ENCODE measurements at regions not wholly inside any gene's neighbourhood (a gene's known extent, or its start where the extent isn't known, plus 50 kb on each side); places are given as distances from the start of the nearest gene placed in this dataset.
"Not testable (repeated sequence)": the region's sequence is repeated elsewhere in the genome, so short reads cannot be mapped to it uniquely, and the experiment has no call there.

- DNase-seq, result not testable (repeated sequence)
These were observed 765.9 kb upstream of the GJE1 start for GRCh38 chr6:141366796-141367195.

GRCh38 chr6:141364694-141365093 is 768.0 kb upstream of the GJE1 start:
- no peak for DNase-seq

GRCh38 chr6:141364232-141364631 is 768.5 kb upstream of the GJE1 start:
- no peak for DNase-seq

- DNase-seq, result no peak
These were observed 771.2 kb upstream of the GJE1 start for GRCh38 chr6:141361559-141361958.

GRCh38 chr6:141359953-141360352 is 772.8 kb upstream of the GJE1 start:
- no peak for DNase-seq

- DNase-seq, result no peak
These were observed 778.4 kb upstream of the GJE1 start for GRCh38 chr6:141354191-141354955.

GRCh38 chr6:141351721-141352120 is 781.0 kb upstream of the GJE1 start:
- no peak for DNase-seq

GRCh38 chr6:141349710-141350109 is 783.0 kb upstream of the GJE1 start:
- DNase-seq, result no peak

- no peak for DNase-seq
These were observed 784.7 kb upstream of the GJE1 start for GRCh38 chr6:141347906-141348492.

- no peak for DNase-seq
These were observed 785.6 kb upstream of the GJE1 start for GRCh38 chr6:141347086-141347485.

GRCh38 chr6:141346535-141346934 is 786.2 kb upstream of the GJE1 start:
- no peak for DNase-seq

- DNase-seq, result no peak
These were observed 795.5 kb upstream of the GJE1 start for GRCh38 chr6:141337191-141337590.

- no peak for DNase-seq
These were observed 797.0 kb upstream of the GJE1 start for GRCh38 chr6:141335477-141336273.

- DNase-seq, result no peak
These were observed 805.8 kb upstream of the GJE1 start for GRCh38 chr6:141326925-141327324.

GRCh38 chr6:141326426-141326825 is 806.3 kb upstream of the GJE1 start:
- no peak for DNase-seq

- no peak for DNase-seq
These were observed 811.0 kb upstream of the GJE1 start for GRCh38 chr6:141321493-141322347.

GRCh38 chr6:141316236-141316635 is 816.5 kb upstream of the GJE1 start:
- DNase-seq, result no peak

- DNase-seq, result no peak
These were observed 818.7 kb upstream of the GJE1 start for GRCh38 chr6:141313986-141314385.

GRCh38 chr6:141309295-141309694 is 823.4 kb upstream of the GJE1 start:
- no peak for DNase-seq

- no peak for DNase-seq
These were observed 825.3 kb upstream of the GJE1 start for GRCh38 chr6:141307309-141307998.

- no peak for DNase-seq
These were observed 828.8 kb upstream of the GJE1 start for GRCh38 chr6:141303907-141304306.

GRCh38 chr6:141301779-141302178 is 830.9 kb upstream of the GJE1 start:
- DNase-seq, result no peak
